RWPE2 (cell line): ENCODE measurements at regions not wholly inside any gene's neighbourhood (a gene's known extent, or its start where the extent isn't known, plus 50 kb on each side); places are given as distances from the start of the nearest gene placed in this dataset.
"Not testable (repeated sequence)": the region's sequence is repeated elsewhere in the genome, so short reads cannot be mapped to it uniquely, and the experiment has no call there.

Source experiments
- ATAC-seq: fragments of 200-7000 bp; cut with Tn5 transposase; 3 replicates; pipeline ENCODE4 v1.9.1; 2021; ENCODE audit warnings: low read depth
- DNase-seq: peaks from one replicate; pipeline ENCODE4 v3.0.0-alpha.2; 2020; ENCODE audit warnings: low spot score
- H3K27ac ChIP-seq: fragments of 450-650 bp; 2 replicates; pipeline ENCODE4 v1.5.1; 2017; ENCODE audit warnings: mild to moderate bottlenecking; ENCODE audit not compliant: poor library complexity, severe bottlenecking
- H3K27me3 ChIP-seq: fragments of 250-450 bp; sonication (Bioruptor Pico); 2 replicates; pipeline ENCODE4 v1.5.1; 2021; ENCODE audit warnings: mild to moderate bottlenecking, moderate library complexity; ENCODE audit not compliant: insufficient read depth, poor library complexity, severe bottlenecking
- H3K36me3 ChIP-seq: fragments of 250-450 bp; sonication (Bioruptor Pico); 2 replicates; pipeline ENCODE4 v1.5.1; 2020; ENCODE audit warnings: low read depth, mild to moderate bottlenecking, moderate library complexity
- H3K4me1 ChIP-seq: fragments of 250-450 bp; sonication (Bioruptor Pico); 2 replicates; pipeline ENCODE4 v1.5.1; 2021; ENCODE audit warnings: mild to moderate bottlenecking, moderate library complexity; ENCODE audit not compliant: insufficient read depth, poor library complexity, severe bottlenecking
- H3K4me3 ChIP-seq: fragments of 250-450 bp; sonication (Bioruptor Pico); 2 replicates; pipeline ENCODE4 v1.5.1; 2021; ENCODE audit warnings: mild to moderate bottlenecking, moderate library complexity; ENCODE audit not compliant: severe bottlenecking
- H3K9me3 ChIP-seq: fragments of 250-450 bp; sonication (Bioruptor Pico); 2 replicates; pipeline ENCODE4 v1.5.1; 2021; ENCODE audit warnings: mild to moderate bottlenecking, moderate library complexity; ENCODE audit not compliant: severe bottlenecking
- TF ChIP-seq, protein P1 (sequence below): fragments of 450-650 bp; IDR thresholded peaks from one replicate; pipeline ENCODE4 v1.5.1; 2017; ENCODE audit warnings: mild to moderate bottlenecking, moderate library complexity; ENCODE audit not compliant: poor library complexity, severe bottlenecking

DNA sequence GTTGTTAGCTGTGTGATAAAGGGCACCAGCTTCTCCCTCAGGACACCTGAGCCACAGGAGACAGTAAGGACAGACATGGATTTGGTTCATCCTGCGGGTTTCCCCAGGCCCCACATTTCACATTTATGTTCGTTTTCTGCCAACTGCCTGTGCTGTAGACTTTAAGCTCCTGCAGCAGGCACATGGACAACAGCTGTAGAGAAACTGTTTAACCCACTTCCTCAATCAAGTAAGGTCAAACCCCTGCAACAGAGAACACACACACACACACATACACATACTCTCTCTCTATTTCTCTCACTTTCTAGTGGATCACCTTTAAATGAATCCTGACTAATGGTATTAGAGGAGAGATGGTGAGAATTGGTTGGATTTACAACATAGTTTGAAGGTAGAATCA is 90.7 kb downstream of the C11orf87 start:
- DNase-seq (no peak), ATAC-seq (no peak)
- no peaks in the 10 kb centered on the region for H3K4me1 ChIP-seq
- H3K27ac ChIP-seq: no peak overlapping the region
- TF ChIP-seq, protein P1, sequence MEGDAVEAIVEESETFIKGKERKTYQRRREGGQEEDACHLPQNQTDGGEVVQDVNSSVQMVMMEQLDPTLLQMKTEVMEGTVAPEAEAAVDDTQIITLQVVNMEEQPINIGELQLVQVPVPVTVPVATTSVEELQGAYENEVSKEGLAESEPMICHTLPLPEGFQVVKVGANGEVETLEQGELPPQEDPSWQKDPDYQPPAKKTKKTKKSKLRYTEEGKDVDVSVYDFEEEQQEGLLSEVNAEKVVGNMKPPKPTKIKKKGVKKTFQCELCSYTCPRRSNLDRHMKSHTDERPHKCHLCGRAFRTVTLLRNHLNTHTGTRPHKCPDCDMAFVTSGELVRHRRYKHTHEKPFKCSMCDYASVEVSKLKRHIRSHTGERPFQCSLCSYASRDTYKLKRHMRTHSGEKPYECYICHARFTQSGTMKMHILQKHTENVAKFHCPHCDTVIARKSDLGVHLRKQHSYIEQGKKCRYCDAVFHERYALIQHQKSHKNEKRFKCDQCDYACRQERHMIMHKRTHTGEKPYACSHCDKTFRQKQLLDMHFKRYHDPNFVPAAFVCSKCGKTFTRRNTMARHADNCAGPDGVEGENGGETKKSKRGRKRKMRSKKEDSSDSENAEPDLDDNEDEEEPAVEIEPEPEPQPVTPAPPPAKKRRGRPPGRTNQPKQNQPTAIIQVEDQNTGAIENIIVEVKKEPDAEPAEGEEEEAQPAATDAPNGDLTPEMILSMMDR: no peak
- no peaks in the 10 kb centered on the region for H3K27me3 ChIP-seq
- H3K36me3 ChIP-seq: no peaks in the 10 kb centered on the region
- no peak overlapping the region for H3K4me3 ChIP-seq
- no peaks in the 10 kb centered on the region for H3K9me3 ChIP-seq

DNA sequence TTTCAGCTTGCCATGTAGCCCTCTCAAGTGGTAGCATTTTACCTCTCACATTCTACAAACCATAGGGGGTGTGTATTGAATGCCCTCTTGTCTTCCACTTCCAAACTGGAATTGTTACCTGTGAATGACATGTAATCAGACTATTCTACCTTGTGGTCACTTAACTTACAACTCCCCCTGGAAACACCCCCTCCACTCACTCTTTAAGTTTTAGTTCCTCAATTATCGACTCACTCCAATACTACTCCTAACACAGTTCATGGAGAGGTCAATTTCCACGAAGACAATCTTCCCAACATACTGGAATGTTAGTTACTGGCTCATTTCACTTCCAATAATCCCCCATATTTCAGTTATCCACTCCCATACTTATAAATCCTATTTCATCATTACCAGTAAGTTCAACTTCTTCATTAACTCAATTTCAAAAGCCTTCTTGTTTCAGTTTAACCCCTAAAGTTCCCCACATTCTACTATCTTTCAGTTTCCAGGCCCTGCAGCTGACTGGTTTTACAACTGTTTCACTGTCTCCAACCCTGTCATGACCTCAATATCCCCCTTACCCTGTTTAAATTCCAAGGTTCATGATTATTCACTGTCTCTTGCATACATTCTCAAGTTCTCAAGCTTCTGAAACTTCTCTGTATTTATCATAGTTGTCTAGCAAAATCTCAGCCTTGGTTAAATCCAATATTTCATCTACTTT is 92.5 kb downstream of the C11orf87 start:
- no peak overlapping the region for H3K4me3 ChIP-seq
- no peaks in the 10 kb centered on the region for H3K36me3 ChIP-seq
- TF ChIP-seq, protein P1: no peak
- no peaks in the 10 kb centered on the region for H3K9me3 ChIP-seq
- no peak for ATAC-seq
- H3K27ac ChIP-seq: no peak overlapping the region
- no peak for DNase-seq
- no peaks in the 10 kb centered on the region for H3K27me3 ChIP-seq
- H3K4me1 ChIP-seq: no peaks in the 10 kb centered on the region

DNA sequence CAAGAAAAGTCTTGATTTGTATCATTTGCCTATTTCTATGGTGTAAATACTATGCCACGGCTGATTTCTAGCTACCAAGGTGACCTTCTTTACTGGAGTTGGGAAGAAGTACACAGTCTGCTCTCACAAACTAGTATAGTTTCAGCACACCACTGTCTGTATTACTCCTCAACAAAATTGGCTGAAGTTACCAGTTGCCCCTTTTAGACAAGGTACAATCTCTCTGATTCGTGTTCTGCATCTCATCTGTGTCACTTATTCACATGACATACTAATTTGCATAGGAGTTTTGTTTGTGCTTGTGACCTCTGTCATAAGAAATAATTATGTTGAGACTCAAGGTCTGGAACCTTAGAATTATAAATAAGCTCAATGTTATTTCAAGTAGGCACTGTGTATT is 97.3 kb downstream of the C11orf87 start:
- Histone ChIP-seq H3K9me3 (no peaks in the 10 kb centered on the region), H3K4me1 (no peaks in the 10 kb centered on the region), H3K27ac (no peak overlapping the region), H3K36me3 (no peaks in the 10 kb centered on the region), H3K27me3 (no peaks in the 10 kb centered on the region), H3K4me3 (no peak overlapping the region)
- no peak for DNase-seq
- ATAC-seq: no peak
- TF ChIP-seq, protein P1: no peak

DNA sequence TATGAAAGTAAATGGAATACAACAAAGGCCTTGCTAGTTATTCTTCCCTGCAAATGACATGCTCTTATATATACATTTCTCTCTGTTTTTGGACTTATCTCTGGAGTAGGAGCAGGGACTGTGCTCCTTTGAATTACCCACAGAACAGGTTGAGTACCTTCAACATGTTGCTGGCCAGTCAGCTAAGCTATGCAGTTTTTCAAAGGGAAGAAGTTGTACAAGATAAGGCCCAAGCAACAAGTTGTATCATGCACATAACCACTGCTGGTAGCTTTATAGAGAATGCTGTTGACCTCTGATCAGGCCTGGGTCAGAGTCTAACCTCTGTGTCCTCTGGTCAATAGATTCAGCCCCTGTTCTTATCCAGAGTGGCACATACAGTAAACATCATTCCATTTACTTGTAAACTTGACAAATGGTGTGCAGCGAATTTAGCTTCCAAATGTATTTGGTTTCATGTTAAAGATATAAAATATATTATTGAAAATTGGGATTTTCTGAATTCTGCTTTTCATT is 99.6 kb downstream of the C11orf87 start:
- TF ChIP-seq, protein P1: no peak
- DNase-seq (no peak), ATAC-seq (no peak)
- H3K27me3 ChIP-seq: no peaks in the 10 kb centered on the region
- H3K4me3 ChIP-seq: no peak overlapping the region
- no peak overlapping the region for H3K27ac ChIP-seq
- H3K9me3 ChIP-seq: no peaks in the 10 kb centered on the region
- no peaks in the 10 kb centered on the region for H3K36me3 ChIP-seq
- H3K4me1 ChIP-seq: no peaks in the 10 kb centered on the region

DNA sequence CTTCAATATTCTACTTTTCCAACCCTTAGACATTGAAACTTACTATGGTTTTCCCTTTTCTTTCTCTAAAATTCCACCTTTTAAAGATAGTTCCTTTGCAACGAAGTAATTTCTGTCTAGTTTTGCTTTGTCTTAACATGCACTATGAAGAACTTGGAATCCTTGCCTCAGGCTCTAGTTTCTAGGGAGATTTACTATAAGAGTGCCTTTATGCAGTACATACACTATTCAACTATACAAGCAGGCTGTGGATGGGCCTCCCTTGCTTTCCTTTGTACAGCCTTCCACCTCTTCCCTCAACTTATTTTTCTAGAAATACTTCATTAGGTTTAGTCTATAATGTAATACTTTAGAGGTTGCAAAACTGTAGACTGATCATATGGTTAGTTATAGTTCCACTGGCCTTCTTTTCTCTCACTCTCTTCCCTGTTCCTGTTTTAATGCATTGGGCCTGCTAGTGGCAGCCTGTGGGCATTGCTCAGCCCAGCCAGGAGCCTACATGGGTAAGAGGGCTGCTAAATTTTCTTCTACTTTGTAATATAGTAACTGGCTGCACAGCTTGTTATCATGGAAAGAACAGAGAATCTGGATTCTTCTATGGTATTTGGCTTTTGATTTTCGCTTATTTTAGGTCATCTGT is 100.2 kb downstream of the C11orf87 start:
- no peaks in the 10 kb centered on the region for H3K36me3 ChIP-seq
- ATAC-seq (no peak), DNase-seq (no peak)
- TF ChIP-seq, protein P1: no peak
- H3K27me3 ChIP-seq: no peaks in the 10 kb centered on the region
- H3K9me3 ChIP-seq: no peaks in the 10 kb centered on the region
- H3K27ac ChIP-seq: no peak overlapping the region
- H3K4me3 ChIP-seq: no peak overlapping the region
- H3K4me1 ChIP-seq: no peaks in the 10 kb centered on the region

DNA sequence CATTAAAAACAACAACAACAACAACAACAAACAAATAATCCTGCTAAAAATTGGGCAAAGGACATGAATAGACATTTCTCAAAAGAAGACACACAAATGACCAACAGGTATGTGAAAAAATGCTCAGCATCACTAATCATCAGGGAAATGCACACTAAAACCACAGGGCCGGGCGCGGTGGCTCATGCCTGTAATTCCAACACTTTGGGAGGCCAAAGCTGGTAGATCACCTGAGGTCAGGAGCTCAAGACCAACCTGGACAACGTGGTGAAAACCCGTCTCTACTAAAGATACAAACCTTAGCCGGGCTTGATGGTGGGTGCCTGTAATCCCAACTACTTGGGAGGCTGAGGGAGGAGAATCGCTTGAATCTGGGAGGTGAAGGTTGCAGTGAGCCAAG is 103.6 kb downstream of the C11orf87 start:
- H3K27me3 ChIP-seq, H3K9me3 ChIP-seq, H3K27ac ChIP-seq, H3K4me1 ChIP-seq, ATAC-seq, DNase-seq, H3K36me3 ChIP-seq, H3K4me3 ChIP-seq: not testable (repeated sequence)
